Activated CD8-positive, alpha-beta memory T cell treated with anti-CD3 and anti-CD28 coated beads, Interleukin-2, amount 50 U/mL, for 24 hours (primary cell): ENCODE measurements at regions not wholly inside any gene's neighbourhood (a gene's known extent, or its start where the extent isn't known, plus 50 kb on each side); places are given as distances from the start of the nearest gene placed in this dataset.
"Not testable (repeated sequence)": the region's sequence is repeated elsewhere in the genome, so short reads cannot be mapped to it uniquely, and the experiment has no call there.

ENCODE experiments used
- DNase-seq: peaks from one replicate; pipeline ENCODE4 v3.0.0-alpha.2; 2020; ENCODE audit errors: extremely low read depth

- not testable (repeated sequence) for DNase-seq
Observed at GRCh38 chr2:8333832-8334187, 348.0 kb upstream of the ID2 start.

DNA sequence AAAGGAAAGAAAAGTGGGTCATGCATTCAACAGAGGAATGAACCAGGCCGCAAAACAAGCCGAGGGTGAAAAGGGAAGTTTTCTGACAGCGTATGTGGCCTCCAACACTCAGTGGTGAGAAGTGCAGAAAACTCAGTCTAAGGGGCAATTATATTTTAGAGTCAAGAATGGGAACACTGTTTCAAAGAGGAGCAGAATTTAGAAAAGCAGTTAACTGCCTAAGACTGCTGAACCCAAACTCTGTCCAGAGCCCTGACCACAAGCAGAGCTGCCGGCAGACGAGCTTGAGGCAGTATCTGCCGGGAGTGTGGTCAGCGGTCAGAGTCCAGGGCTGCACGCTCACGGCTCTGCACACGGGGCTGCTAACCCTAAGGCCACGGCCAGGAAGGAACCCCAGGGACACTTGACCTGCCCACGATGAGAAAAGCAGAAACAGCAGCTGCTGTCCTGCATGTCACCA is 347.0 kb upstream of the ID2 start:
- no peak for DNase-seq

- DNase-seq: no peak
Observed at GRCh38 chr2:8335801-8336200, 346.1 kb upstream of the ID2 start.

- no peak for DNase-seq
Observed at GRCh38 chr2:8337321-8337720, 344.5 kb upstream of the ID2 start.

DNA sequence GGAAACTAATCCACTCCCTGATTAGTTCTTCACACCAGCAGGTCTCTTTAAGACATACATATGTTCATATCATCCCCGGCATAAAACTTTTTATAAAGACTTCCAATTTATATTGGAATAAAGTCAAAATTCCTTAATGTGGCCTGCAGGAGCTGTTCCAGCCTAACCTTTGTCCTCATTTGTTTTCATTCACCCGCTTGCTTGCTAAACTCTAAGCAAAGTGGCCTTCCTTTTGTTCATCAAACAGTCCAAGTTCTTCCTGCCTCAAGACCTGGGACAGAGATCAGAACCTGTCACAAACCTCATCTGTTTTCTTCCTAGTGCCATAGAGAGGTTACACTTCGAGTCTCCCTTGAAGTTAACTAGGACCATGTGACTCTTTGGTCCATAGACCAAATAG is 339.4 kb upstream of the ID2 start:
- no peak for DNase-seq

DNA sequence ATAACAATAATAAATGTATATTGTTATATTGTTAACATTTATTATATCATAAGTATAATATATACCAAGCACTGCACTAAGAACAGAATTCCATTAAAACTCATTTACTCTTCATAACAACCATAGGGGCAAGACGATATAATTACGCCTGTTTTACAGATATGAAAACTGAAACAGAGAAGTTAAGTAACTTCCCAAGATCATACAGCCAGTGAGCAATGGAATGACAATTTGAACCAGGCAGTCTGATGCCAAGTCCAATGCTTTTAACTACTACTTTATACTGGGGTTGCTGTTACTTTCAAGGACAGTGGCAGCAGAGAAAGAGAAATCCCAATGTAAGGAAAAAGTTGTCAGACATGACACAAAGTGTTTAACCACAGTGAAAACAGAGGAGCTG is 338.8 kb upstream of the ID2 start:
- DNase-seq: no peak

- DNase-seq: no peak
Observed at GRCh38 chr2:8344144-8345097, 337.4 kb upstream of the ID2 start.

GRCh38 chr2:8345200-8345599 is 336.7 kb upstream of the ID2 start:
- no peak for DNase-seq

- no peak for DNase-seq
Observed at GRCh38 chr2:8346208-8346607, 335.6 kb upstream of the ID2 start.

DNA sequence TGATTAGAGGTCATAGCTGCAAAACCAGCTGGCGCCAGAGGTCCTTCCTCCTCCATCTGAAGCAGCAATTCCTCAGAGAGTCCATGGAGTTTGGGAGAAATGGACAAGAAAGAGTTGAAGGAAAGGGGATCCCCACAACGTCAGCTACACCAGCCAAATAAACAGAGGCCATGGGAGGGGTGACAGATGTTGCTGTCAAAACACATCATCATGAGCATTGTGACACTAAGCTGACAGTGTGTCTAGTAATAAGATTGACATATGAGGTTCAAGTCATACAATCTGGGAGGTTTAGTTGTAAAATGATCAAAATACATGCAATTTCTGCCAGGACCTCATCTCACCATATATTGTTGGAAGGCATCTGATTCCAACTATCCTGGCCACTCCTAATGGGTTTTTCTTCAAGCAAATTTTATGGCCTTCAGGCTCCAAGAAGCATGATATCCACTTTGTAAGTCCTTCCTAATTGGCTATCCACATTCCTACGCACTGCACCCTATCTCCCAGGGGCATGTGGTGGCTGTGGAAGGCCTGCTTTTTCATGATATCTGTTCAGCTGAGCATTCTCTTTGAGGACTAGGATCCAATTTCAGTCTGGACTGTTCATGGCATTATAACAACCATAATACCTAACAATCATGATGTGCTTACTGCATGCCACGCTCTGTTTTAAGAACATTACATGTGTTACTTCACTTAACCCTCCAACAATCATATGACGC is 335.0 kb upstream of the ID2 start:
- DNase-seq: no peak

- not testable (repeated sequence) for DNase-seq
Observed at GRCh38 chr2:8348911-8349310, 332.9 kb upstream of the ID2 start.

DNA sequence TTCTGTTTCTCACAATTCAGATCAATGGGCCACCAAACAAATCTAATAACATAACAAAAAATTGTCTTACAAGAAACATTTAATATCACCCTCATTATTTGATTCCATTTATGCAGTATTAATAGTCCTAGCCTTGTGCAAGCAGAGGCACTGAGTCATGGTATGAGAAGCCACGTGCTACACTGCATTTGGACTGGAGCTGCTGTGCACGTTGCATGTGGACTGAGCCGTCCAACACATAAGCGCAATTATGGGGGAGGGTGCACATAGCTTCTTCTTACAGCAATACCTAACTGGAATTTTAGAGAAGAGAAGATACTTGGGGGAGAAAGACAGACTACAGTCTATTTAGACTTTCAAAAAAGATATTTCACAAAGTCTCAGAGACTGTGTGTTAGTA is 329.6 kb upstream of the ID2 start:
- DNase-seq: no peak

DNA sequence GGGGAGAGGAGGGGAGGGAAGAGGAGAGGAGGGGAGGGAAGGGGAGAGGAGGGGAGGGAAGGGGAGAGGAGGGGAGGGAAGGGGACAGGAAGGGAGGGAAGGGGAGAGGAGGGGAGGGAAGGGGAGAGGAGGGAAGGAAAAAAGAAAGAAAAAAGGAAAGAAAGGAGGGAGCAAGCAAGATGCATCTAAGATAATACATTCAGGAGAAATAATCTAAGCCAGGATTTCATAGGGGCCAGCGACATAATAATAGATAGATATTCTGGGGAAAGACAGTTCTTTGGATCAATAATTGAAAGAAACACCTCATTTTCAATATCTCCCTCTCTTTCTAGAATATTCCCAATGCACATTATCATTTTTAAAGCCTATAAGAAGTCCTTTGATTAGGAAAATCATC is 328.9 kb upstream of the ID2 start:
- DNase-seq: no peak

GRCh38 chr2:8355102-8355859 is 326.6 kb upstream of the ID2 start:
- no peak for DNase-seq

DNA sequence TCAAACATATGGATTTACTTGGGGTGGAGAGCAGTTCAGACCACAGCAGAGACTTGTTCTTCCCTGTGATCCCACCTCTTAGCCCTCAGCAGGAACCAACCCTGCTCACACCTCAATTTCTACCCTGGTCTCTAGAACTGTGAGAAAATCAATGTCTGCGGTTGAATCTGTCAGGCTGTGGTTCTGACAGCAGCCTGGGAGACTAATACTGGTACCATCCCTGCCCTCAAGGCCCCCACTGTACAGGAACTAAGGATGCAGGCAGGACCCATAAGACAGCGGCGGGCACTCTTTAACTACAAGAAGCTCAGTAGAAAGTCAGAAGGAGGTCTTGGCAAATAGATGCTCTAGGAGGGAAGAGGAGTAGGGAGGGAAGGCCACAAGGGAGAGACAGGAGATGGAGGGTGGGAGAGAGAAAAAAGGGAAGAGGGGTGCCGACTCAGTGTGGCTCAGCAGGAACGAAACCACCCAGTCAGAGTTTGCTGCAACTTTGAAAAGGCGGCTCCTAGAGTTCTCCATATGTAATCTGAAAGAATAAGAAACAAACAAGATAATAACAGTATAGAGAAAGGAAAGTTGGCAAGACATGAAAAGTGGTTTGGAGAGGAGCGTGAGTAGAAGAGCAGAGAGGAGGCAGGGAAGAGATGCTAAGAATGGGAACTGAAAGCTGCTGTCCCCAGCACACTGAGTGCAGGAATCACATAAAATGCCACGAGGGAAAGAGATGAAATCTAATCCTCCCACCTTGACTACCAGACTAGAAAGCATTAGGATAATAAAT is 323.9 kb upstream of the ID2 start:
- no peak for DNase-seq

DNA sequence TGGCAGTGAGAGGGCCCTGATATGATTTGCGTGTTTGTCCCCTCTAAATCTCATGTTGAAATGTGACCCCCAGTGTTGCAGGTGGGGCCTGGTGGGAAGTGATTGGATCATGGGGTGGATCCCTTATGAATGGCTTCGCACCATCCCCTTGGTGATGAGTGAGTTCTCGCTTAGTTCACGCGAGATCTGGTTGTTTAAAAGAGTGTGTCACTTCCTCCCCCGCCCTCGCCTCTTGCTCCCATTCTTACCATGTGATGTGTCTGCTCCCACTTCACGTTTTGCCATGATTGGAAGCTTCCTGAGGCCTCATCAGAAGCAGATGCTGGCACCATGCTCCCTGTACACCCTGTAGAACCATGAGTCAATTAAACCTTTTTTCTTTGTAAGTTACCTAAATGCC is 319.9 kb upstream of the ID2 start:
- no peak for DNase-seq

DNA sequence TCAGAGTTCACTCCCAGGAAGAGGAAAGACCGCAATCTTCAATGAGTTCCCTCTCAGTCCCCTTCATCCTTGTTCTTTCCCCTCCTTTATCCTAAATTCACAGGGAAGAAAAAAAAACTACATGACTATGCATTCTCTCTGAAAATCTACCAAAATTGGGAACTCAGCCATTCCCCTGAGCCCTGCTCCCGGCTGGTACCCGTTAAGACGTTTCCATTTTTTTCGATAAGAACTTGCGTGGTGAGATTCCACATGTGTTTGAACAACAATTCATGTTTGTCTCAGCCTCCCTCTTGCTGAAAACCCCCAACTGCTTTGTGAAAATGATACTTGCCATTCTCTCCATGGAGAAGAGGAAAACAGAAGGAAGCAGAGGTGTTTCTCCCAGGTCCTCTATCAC is 318.7 kb upstream of the ID2 start:
- DNase-seq: no peak

DNA sequence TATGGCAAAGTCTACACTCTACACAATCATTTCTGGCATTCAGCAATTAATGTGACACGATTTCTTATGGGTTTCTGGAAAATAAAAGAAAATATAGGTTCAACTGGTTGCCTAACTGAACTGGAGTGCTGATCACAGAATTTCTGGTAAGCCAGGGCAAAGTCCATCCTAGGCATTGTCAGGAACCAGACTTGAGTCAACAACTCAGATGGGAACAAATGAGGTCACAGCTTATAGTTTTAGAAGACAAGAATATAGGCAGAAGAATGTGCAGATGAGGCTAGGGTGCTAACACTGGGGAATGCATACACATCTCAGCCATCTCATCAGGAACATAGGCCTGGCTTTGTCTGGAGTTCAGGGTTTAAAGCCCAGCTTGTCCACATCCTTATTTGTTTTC is 317.2 kb upstream of the ID2 start:
- no peak for DNase-seq

- no peak for DNase-seq
Observed at GRCh38 chr2:8365331-8365910, 316.4 kb upstream of the ID2 start.

DNA sequence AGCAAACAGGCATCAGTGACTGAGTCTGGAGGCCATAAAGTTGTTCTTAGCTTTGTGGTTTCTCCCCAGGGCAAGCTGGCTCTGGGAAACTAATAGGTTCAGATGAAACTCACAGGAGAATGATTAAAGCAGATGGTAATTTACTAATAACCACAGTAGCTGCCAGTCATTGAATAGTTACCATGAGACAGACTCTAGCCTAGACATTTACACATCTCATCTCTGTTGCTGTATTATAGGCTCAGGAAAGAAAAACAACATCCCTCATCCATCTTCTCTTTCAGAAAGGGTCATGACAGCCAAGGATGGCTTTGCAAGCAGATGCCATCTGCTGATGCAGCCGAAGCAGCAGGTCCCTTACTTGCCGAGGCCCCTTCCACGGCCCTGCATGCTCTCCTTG is 314.0 kb upstream of the ID2 start:
- DNase-seq: no peak

- DNase-seq: no peak
Observed at GRCh38 chr2:8368463-8368862, 313.4 kb upstream of the ID2 start.
